ENCODE measurements at regions not wholly inside any gene's neighbourhood (a gene's known extent, or its start where the extent isn't known, plus 50 kb on each side); places are given as distances from the start of the nearest gene placed in this dataset.

DNA sequence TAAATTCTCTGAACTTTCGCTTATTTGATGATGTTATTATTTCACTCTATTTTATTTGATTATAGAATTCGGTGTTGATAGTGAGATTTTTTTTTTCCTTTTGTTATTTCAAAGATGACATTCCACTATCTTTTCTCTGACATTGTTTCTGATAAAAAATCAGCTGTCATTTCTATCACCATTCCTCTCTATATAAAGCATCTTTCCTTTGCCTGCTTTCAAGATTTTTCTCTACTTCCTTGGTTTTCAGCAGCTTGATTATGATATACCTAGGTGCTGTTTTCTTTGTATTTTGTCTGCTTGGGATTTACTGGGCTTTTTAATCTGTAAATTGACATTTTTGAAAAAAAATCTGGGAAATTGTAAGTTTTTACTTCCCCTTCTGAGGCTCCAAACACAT is 344.0 kb downstream of the HLX start:
- no peak overlapping the region for H3K4me2 ChIP-seq (ENCODE audit: control insufficient read depth, insufficient read depth)
- H3K4me1 ChIP-seq (ENCODE audit: control insufficient read depth, insufficient read depth, low read length): no peaks in the 10 kb centered on the region
- no peak overlapping the region for H2AFZ ChIP-seq (ENCODE audit: control insufficient read depth, low read depth, low read length)
- ATAC-seq (no peak), DNase-seq (ENCODE audit: low read depth, low spot score) (no peak), FAIRE-seq (no peak)
- no peaks in the 10 kb centered on the region for H4K20me1 ChIP-seq (ENCODE audit: control insufficient read depth, insufficient read depth)
- ChIA-PET POLR2A (no interaction called here), RAD21 (ENCODE audit: unreplicated experiment) (no interaction called here), CTCF (no interaction called here), SMC1A (ENCODE audit: uncharacterized antibody, unreplicated experiment) (no interaction called here)
- intact Hi-C loops (cut with micrococcal nuclease; ENCODE audit: unreplicated experiment): no loop called here
- no peak overlapping the region for H3K4me3 ChIP-seq
- in situ Hi-C loops (cut with MboI): no loop called here
- no peaks in the 10 kb centered on the region for H3K9me3 ChIP-seq (replicated peaks; ENCODE audit: control insufficient read depth, insufficient read depth, low read length)
- no peaks in the 10 kb centered on the region for H3K36me3 ChIP-seq (ENCODE audit: control insufficient read depth in 2 of 2, insufficient read depth in 2 of 2, low read length in 1 of 2)
- H3K79me2 ChIP-seq (ENCODE audit: control insufficient read depth, insufficient read depth, low read length): no peaks in the 10 kb centered on the region
- no peak for TF ChIP-seq BMI1 (IDR thresholded peaks at IDR 0.05; ENCODE audit: borderline replicate concordance)
- H3K9ac ChIP-seq (ENCODE audit: control insufficient read depth, insufficient read depth, low read length): no peak overlapping the region
- 6% methylated on average over 2 of the region's 2 CpGs for WGBS (ENCODE audit: insufficient coverage, insufficient replicate concordance, low lambda C conversion rate, missing lambda C conversion rate)
- BruUV-seq (replicated peaks): no TSS peak
- no peak overlapping the region for H3K27ac ChIP-seq (ENCODE audit: control insufficient read depth, insufficient read depth)
- H3K27me3 ChIP-seq (replicated peaks in 1 of 2; ENCODE audit: control insufficient read depth in 2 of 2, insufficient read depth in 2 of 2, low read length in 1 of 2): no peaks in the 10 kb centered on the region

DNA sequence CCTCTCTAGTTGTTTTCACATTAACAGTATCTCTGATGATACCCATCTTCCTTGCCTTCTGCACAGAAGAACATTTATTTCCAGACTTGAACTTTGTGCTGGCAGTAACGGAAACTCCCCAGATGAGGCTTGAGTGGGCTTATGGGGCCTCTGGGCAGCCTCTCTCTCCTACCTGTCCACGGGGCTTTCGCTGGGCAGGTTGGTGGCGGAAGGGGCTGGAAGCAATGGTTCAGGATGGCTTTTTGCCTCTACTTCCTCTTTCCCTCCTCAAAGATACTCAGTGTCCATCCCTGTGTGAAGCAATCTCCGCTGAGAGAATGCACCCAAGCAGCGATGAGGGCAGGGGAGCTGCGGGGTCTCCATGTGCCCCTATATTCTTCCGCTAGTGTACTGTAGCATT is 348.2 kb downstream of the HLX start:
- Histone ChIP-seq H3K36me3 (ENCODE audit: control insufficient read depth in 2 of 2, insufficient read depth in 2 of 2, low read length in 1 of 2) (no peaks in the 10 kb centered on the region), H3K4me2 (ENCODE audit: control insufficient read depth, insufficient read depth) (no peak overlapping the region), H3K4me1 (ENCODE audit: control insufficient read depth, insufficient read depth, low read length) (no peaks in the 10 kb centered on the region), H3K9ac (ENCODE audit: control insufficient read depth, insufficient read depth, low read length) (no peak overlapping the region), H3K4me3 (no peak overlapping the region), H2AFZ (ENCODE audit: control insufficient read depth, low read depth, low read length) (no peak overlapping the region), H3K9me3 (replicated peaks; ENCODE audit: control insufficient read depth, insufficient read depth, low read length) (no peaks in the 10 kb centered on the region), H3K27me3 (replicated peaks in 1 of 2; ENCODE audit: control insufficient read depth in 2 of 2, insufficient read depth in 2 of 2, low read length in 1 of 2) (no peaks in the 10 kb centered on the region), H4K20me1 (ENCODE audit: control insufficient read depth, insufficient read depth) (no peaks in the 10 kb centered on the region), H3K27ac (ENCODE audit: control insufficient read depth, insufficient read depth) (no peak overlapping the region), H3K79me2 (ENCODE audit: control insufficient read depth, insufficient read depth, low read length) (no peaks in the 10 kb centered on the region)
- ATAC-seq (no peak; the same call in none of the 3 replicates), FAIRE-seq (no peak), DNase-seq (ENCODE audit: low read depth, low spot score) (no peak)
- POLR2A ChIA-PET: no interaction called here
- RAD21 ChIA-PET (ENCODE audit: unreplicated experiment): interaction anchor here (1.2 kb wide), 1 partner anchor 208 kb away, joined by 4 read pairs; no protein-coding TSS in a partner anchor
- CTCF ChIA-PET: interaction anchor here (0.6 to 0.9 kb wide), 2 partner anchors 10 to 351 kb away, joined by 3 read pairs; no protein-coding TSS in a partner anchor
- BruUV-seq (replicated peaks): no TSS peak
- in situ Hi-C loops (cut with MboI) (no loop called here), intact Hi-C loops (cut with micrococcal nuclease; ENCODE audit: unreplicated experiment) (no loop called here)
- WGBS (ENCODE audit: insufficient coverage, insufficient replicate concordance, low lambda C conversion rate, missing lambda C conversion rate): 63% methylated on average over 8 of the region's 8 CpGs
- SMC1A ChIA-PET (ENCODE audit: uncharacterized antibody, unreplicated experiment): no interaction called here
- TF ChIP-seq CHD2 (IDR thresholded peaks at IDR 0.05; ENCODE audit: borderline replicate concordance, low read depth, low read length): no peak
- TF ChIP-seq, protein P1, sequence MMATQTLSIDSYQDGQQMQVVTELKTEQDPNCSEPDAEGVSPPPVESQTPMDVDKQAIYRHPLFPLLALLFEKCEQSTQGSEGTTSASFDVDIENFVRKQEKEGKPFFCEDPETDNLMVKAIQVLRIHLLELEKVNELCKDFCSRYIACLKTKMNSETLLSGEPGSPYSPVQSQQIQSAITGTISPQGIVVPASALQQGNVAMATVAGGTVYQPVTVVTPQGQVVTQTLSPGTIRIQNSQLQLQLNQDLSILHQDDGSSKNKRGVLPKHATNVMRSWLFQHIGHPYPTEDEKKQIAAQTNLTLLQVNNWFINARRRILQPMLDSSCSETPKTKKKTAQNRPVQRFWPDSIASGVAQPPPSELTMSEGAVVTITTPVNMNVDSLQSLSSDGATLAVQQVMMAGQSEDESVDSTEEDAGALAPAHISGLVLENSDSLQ (IDR thresholded peaks at IDR 0.05): no peak
